Activated T-helper 17 cell treated with anti-CD3 and anti-CD28 coated beads, Interleukin-2, amount 50 U/mL, for 72 hours (primary cell): ENCODE measurements at regions not wholly inside any gene's neighbourhood (a gene's known extent, or its start where the extent isn't known, plus 50 kb on each side); places are given as distances from the start of the nearest gene placed in this dataset.
"Not testable (repeated sequence)": the region's sequence is repeated elsewhere in the genome, so short reads cannot be mapped to it uniquely, and the experiment has no call there.

Experiments used
- ATAC-seq: fragments of 150-1000 bp; cut with Tn5 transposase; replicated peaks from 2 replicates; pipeline ENCODE4 v1.10.0; 2021; ENCODE audit warnings: mild to moderate bottlenecking, moderate library complexity
- H3K27ac Mint-ChIP-seq: one replicate; pipeline ENCODE4 v1.8.0; 2022; ENCODE audit warnings: mixed read lengths
- H3K27me3 Mint-ChIP-seq: one replicate; pipeline ENCODE4 v1.8.0; 2022; ENCODE audit warnings: mixed read lengths
- H3K36me3 Mint-ChIP-seq: one replicate; pipeline ENCODE4 v1.8.0; 2022; ENCODE audit warnings: low read depth, mild to moderate bottlenecking, mixed read lengths
- H3K4me1 Mint-ChIP-seq: one replicate; pipeline ENCODE4 v1.8.0; 2022; ENCODE audit warnings: mixed read lengths
- H3K4me3 Mint-ChIP-seq: one replicate; pipeline ENCODE4 v1.8.0; 2022; ENCODE audit warnings: mild to moderate bottlenecking, mixed read lengths
- H3K9me3 Mint-ChIP-seq: one replicate; pipeline ENCODE4 v1.8.0; 2022; ENCODE audit warnings: mixed read lengths

DNA sequence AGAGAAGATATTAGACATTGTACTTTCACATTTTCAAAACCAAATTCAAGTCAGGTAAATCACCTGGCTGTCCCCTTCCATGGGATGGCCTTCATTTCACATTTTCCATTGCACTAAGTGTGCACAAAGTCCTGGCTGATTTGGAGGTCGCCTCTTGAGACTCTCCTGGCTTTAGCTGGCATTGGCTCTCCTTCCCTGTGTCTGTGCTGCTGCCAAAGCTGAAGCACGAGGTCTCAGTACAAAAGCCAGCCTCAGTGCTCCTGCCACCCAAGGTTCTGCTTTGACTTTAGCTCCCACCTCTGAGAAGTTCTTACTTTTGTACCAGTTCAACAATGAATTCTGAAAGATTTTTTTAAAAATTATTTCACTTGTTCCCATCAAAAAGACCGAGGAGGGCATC is 289.2 kb upstream of the CNR1 start:
- ATAC-seq = no peak
- Mint-ChIP-seq H3K27me3 (peaks cover 31% of the 10 kb centered on the region), H3K9me3 (no peaks in the 10 kb centered on the region), H3K36me3 (no peaks in the 10 kb centered on the region), H3K4me3 (no peak overlapping the region), H3K4me1 (no peaks in the 10 kb centered on the region), H3K27ac (no peak overlapping the region)

DNA sequence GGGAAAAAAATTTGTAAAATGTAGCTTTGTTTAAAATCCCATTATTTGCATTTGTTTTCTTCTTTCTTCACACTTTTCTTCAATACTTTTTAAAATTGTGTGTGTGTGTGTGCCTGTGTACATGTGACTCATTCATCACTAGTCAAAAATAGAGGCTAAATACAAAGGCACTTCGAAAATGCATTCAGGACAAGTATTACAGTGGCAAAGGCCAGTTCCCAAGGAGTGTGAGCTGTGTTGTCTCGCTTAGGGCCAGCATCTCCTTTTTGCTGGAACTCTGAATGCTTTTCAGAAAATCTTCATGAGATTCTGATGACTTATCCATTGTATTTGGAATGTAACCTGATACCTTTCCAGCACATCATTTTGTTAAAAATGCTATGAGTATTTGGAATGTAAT is 288.5 kb upstream of the CNR1 start:
- Mint-ChIP-seq H3K4me3 (no peak overlapping the region), H3K9me3 (no peaks in the 10 kb centered on the region), H3K27me3 (peaks cover 28% of the 10 kb centered on the region), H3K27ac (no peak overlapping the region), H3K4me1 (no peaks in the 10 kb centered on the region), H3K36me3 (no peaks in the 10 kb centered on the region)
- no peak for ATAC-seq

DNA sequence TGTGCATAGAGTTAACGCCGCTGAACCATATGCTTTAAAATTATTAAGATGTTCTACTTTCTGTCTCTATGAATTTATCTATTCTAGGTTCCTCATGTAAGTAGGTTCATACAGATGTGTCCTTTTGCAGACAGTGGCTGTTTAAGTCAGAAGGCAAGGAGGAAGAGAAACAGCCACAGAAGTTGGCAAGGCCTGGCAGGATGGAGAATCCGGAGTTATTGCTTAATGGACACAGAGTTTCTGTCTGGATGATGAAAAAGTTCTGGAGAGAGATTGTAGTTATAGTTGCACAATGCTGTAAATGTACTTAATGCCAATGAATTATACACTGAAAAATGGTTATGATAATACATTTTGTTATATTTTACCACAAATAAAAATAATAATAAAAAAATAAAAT is 283.6 kb upstream of the CNR1 start:
- no peaks in the 10 kb centered on the region for H3K9me3 Mint-ChIP-seq
- no peak for ATAC-seq
- peaks cover 23% of the 10 kb centered on the region for H3K27me3 Mint-ChIP-seq
- H3K36me3 Mint-ChIP-seq = no peaks in the 10 kb centered on the region
- no peaks in the 10 kb centered on the region for H3K4me1 Mint-ChIP-seq
- H3K27ac Mint-ChIP-seq = no peak overlapping the region
- H3K4me3 Mint-ChIP-seq = no peak overlapping the region

DNA sequence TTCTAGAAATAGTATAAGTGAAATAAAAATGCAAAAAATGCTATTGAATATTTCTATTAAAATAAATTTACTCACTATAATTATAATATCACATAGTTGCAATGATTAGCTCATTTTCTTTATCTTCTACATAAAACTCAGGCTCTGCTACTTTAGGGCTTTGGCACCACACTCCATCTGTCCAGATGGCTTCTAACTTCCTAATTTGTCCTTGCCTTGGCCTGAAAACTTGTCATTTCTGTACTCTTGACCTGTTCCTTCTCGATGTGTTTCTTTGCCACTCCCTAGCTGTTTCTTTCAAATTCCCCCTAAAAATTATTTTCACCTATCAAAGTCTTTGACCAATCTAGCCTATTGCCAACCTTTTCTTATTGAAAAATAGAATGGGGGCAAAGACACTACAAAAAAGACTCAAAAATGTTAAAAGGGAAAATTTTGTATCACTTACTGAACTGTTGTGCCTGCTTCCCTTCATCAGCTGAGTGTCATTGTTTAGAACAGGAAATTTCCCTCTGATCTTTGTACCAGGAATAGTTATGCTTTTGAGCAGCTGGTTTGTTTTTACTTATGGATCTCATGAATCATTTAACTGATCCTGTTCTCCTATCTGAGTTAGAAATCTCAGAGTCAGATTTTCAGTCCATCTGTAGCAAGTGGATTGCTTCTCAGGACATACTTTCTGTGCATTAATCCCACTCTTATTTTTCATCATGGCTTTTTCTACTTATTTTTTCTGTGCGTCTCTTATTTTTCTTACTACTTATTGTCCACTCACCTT is 279.2 kb upstream of the CNR1 start:
- H3K9me3 Mint-ChIP-seq = no peaks in the 10 kb centered on the region
- H3K27ac Mint-ChIP-seq = no peak overlapping the region
- ATAC-seq = no peak

DNA sequence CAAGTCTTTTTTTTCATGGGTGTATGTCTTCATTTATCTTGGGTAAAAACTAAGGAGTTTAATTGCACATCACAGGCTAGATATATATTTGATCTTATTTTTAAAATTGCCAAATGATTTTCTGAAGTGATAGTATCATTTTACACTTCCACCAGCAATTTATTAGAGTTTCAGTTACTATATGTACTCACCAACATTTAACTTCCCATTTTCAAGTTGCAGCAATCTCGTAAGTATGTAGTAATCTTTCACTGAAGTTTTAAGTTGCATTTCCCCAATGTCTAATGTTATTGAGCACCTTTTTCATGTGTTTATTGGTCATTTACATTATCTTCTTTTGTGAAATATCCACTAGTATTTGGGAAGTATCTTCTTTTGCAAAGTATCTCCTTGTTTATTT is 277.4 kb upstream of the CNR1 start:
- no peak for ATAC-seq
- H3K9me3 Mint-ChIP-seq = no peaks in the 10 kb centered on the region
- H3K36me3 Mint-ChIP-seq = no peaks in the 10 kb centered on the region
- peaks cover 16% of the 10 kb centered on the region for H3K27me3 Mint-ChIP-seq
- no peak overlapping the region for H3K4me3 Mint-ChIP-seq
- no peak overlapping the region for H3K27ac Mint-ChIP-seq
- H3K4me1 Mint-ChIP-seq = no peaks in the 10 kb centered on the region

More for the DNA sequence above, 279.2 kb upstream of the CNR1 start:
- Mint-ChIP-seq H3K4me3 (no peak overlapping the region), H3K36me3 (no peaks in the 10 kb centered on the region), H3K27me3 (peaks cover 14% of the 10 kb centered on the region), H3K4me1 (no peaks in the 10 kb centered on the region)

DNA sequence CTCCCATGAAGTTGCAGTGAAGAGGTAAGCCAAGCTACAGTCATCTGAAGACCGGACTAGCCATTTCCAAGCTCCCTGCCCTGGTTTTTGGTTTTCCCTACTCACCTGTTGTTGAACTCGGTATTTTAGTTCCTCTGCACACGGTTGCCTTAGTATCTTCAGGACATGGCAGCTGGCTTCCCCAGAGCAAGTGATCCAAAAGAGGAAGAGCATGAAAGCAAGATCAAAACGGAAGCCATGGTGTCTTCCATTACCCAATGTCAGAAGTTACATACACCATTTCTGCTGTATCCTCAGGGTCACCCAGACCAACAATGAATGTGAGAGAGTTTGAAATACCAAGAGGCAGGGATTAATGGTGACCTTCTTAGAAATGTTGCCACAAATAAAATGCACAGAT is 276.6 kb upstream of the CNR1 start:
- no peaks in the 10 kb centered on the region for H3K9me3 Mint-ChIP-seq
- H3K27me3 Mint-ChIP-seq = peaks cover 16% of the 10 kb centered on the region
- no peak overlapping the region for H3K27ac Mint-ChIP-seq
- H3K4me1 Mint-ChIP-seq = no peaks in the 10 kb centered on the region
- no peak overlapping the region for H3K4me3 Mint-ChIP-seq
- ATAC-seq = no peak
- no peaks in the 10 kb centered on the region for H3K36me3 Mint-ChIP-seq

DNA sequence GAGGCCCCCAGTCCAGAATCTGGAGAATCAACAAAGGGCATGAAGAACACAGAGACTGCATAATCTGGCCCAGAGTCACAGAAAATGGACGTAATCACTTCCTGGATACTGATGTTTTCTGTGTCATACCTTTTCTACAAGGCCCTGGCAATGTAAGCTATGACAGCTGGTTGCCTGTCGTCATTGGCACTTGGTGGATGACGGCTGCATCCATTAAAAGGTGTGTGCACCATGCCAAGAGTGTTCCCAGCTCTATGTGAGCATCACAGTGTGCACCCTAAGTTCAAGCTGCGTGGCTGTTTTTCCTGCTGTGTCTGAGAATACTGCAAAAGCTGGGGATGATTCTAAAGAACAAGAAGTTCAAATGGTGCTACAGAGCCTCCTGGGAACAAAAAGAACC is 275.2 kb upstream of the CNR1 start:
- no peak overlapping the region for H3K4me3 Mint-ChIP-seq
- ATAC-seq = no peak
- H3K9me3 Mint-ChIP-seq = no peaks in the 10 kb centered on the region
- H3K36me3 Mint-ChIP-seq = no peaks in the 10 kb centered on the region
- no peaks in the 10 kb centered on the region for H3K4me1 Mint-ChIP-seq
- H3K27me3 Mint-ChIP-seq = peaks cover 16% of the 10 kb centered on the region
- no peak overlapping the region for H3K27ac Mint-ChIP-seq

DNA sequence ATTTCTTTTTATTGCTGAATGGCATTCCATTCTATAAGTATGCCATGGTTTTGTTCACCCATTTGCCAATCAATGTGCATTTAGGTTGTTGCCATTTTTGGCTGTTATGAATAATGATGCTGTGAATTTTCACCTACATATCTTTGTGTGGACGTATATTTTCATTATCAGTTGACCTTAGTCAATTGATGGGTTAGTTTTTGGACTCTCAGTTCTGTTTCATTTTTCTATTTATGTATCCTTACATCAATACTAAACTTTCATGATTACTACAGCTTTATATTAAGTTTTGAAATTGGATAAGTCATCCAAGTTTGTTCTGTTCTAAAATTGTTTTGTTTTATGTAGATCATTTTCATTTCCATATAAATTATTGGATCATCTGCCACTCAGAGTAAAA is 261.9 kb upstream of the CNR1 start:
- Mint-ChIP-seq H3K36me3 (no peaks in the 10 kb centered on the region), H3K4me3 (no peak overlapping the region), H3K27me3 (peaks cover 28% of the 10 kb centered on the region), H3K4me1 (no peaks in the 10 kb centered on the region), H3K27ac (no peak overlapping the region), H3K9me3 (no peaks in the 10 kb centered on the region)
- no peak for ATAC-seq

DNA sequence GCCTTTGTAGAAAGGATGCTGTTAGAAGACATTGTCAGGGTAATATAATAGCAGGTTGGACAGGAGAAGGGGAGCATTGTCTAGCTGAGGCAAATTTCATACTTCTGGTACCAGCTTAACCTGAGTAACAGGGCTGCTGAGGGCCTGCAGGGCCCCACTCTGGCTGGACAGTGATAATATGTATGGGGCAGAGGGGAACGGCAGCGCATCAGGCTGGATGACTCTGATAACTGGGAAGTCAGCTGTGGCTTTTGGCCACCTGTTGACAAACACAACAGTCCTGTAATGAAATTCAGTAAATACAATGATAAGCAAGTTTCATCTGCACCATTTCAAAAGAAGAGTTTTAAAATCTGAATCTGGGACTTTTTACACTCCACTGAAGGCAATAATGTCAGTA is 259.9 kb upstream of the CNR1 start:
- no peak overlapping the region for H3K4me3 Mint-ChIP-seq
- H3K27me3 Mint-ChIP-seq = peaks cover 14% of the 10 kb centered on the region
- no peaks in the 10 kb centered on the region for H3K36me3 Mint-ChIP-seq
- no peak overlapping the region for H3K27ac Mint-ChIP-seq
- H3K9me3 Mint-ChIP-seq = no peaks in the 10 kb centered on the region
- no peak for ATAC-seq
- no peaks in the 10 kb centered on the region for H3K4me1 Mint-ChIP-seq

DNA sequence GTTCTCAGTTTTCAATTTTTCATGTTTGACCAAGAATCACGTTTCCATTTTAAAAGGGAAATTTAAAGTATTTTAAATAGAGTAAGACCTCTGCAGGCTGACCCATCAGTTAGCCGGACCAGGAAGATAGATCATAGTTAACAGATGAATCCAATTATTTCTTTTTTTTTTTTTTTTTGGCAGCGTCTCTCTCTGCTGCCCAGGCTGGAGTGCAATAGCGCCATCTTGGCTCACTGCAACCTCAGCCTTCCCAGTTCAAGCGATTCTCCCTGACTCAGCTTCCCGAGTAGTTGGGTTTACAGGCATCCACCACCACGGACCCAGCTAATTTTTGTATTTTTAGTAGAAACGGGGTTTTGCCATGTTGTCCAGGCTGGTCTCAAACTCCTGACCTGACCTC is 256.7 kb upstream of the CNR1 start:
- Mint-ChIP-seq H3K4me3 (no peak overlapping the region), H3K27ac (no peak overlapping the region), H3K9me3 (no peaks in the 10 kb centered on the region), H3K4me1 (peaks cover 4% of the 10 kb centered on the region), H3K36me3 (no peaks in the 10 kb centered on the region), H3K27me3 (peaks cover 5% of the 10 kb centered on the region)
- no peak for ATAC-seq

DNA sequence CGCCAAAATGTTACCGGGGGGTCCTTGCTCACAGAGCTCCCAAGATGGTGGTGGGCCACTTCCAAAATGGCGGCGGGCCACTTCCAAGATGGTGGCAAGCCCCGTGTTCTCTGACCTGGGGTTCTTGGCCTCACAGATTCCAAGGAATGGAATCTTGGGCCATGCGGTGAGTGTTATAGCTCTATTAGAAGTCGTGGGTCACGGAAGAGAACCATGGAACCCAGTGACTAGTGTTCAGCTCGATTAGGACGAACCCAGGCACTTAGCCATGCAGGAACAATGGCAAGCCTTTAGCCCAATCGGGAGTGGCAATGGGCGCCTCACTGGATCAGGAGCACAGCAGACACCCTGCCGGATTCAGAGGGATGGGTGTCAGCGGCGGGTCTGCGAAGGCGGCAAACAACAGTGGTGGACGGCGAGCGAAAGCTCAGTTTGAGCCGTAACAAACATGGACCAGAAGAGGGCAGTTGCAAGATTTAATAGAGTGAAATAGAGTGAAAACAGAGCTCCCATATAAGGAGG is 254.9 kb upstream of the CNR1 start:
- H3K27me3 Mint-ChIP-seq = not testable (repeated sequence)

DNA sequence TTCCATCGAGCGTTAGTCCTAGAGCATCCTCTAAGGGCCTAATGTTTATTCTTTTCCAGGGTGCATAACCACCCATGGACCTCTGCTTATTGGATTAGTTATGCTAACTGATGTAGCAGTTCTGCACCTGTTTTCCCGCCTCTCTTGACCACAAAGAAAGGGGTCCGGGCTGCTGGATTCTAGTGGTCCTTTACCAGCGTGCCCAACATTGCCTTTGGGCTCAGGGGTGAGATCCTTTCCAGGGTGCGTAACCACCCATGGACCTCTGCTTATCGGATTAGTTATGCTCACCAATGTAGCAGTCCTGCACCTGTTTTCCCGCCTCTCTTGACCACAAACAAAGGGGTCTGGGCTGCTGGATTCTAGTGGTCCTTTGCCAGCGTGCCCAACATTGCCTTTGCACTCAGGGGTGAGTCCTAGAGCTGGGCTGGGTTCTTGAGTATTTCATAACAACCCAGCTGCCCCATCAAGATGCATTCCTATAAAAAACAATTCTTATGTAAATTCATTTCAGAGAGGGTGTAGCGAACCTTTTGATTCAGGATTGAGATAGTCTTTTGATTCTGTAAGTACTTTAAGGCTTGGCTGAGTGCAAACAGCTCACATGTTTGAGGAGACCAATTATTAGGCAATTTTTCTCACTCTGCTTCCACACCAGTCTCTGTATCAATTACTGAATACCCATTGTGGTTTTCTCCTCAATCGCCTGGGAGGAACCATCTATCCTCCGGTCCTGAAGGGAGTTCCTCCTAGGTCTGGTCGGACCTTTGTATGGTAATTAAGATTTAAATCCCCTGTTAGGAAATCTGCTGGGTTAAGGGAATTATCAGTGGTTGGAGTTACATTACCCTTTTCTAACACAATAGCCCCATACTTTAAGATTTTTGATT is 253.0 kb upstream of the CNR1 start:
- ATAC-seq, H3K4me3 Mint-ChIP-seq, H3K27ac Mint-ChIP-seq: not testable (repeated sequence)

More for the DNA sequence above, 254.9 kb upstream of the CNR1 start:
- H3K4me1 Mint-ChIP-seq, ATAC-seq, H3K36me3 Mint-ChIP-seq, H3K9me3 Mint-ChIP-seq, H3K4me3 Mint-ChIP-seq, H3K27ac Mint-ChIP-seq: not testable (repeated sequence)

DNA sequence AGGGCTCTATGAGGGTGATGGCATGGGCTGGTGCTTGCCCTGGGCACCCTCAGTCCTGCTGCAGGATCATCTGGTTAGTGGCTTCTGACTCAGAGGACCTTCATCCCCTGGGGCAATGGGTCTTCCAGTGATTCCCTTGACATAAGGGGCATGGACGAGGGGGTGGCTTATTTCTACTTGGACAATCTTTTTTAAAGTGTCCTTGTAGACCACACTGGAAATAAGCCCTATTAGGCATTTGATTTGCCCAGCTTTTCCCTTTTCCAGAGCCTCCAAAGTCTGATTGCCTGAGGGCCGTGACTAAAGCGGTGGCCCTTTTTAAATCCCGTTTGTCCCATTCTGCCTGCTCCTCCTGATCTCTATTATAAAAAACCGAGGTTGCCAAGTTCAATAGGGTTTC is 251.2 kb upstream of the CNR1 start:
- not testable (repeated sequence) for H3K4me3 Mint-ChIP-seq, H3K9me3 Mint-ChIP-seq, H3K27ac Mint-ChIP-seq, H3K36me3 Mint-ChIP-seq, H3K4me1 Mint-ChIP-seq, H3K27me3 Mint-ChIP-seq, ATAC-seq

More for the DNA sequence above, 253.0 kb upstream of the CNR1 start:
- H3K9me3 Mint-ChIP-seq, H3K4me1 Mint-ChIP-seq, H3K27me3 Mint-ChIP-seq, H3K36me3 Mint-ChIP-seq: not testable (repeated sequence)

DNA sequence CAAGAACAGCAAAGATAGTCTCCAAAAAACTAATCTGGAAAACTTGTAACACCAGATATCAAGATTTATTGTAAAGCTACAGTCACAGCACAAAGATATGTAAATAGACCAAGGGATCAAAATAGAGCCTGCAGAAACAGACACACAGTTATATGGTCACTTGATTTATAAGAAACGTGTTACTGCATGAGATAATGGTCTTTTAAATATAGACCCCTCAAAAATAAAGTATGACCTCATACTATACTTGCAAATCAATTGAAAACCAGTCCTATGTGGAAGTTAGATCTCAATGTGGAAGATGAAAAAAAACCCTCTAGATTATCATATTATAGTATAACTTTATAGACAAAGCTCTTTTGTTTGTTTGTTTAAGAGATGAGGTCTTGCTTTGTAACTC is 247.3 kb upstream of the CNR1 start:
- no peaks in the 10 kb centered on the region for H3K9me3 Mint-ChIP-seq
- H3K36me3 Mint-ChIP-seq = no peaks in the 10 kb centered on the region
- H3K4me1 Mint-ChIP-seq = no peaks in the 10 kb centered on the region
- no peak for ATAC-seq
- no peaks in the 10 kb centered on the region for H3K27me3 Mint-ChIP-seq
- H3K27ac Mint-ChIP-seq = no peak overlapping the region
- H3K4me3 Mint-ChIP-seq = no peak overlapping the region

DNA sequence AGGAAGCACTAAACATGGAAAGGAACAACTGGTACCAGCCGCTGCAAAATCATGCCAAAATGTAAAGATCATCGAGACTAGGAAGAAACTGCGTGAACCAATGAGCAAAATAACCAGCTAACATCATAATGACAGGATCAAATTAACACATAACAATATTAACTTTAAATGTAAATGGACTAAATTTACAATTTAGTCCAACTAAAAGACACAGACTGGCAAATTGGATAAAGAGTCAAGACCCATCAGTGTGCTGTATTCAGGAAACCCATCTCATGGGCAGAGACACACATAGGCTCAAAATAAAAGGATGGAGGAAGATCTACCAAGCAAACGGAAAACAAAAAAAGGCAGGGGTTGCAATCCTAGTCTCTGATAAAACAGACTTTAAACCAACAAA is 242.2 kb upstream of the CNR1 start:
- not testable (repeated sequence) for H3K36me3 Mint-ChIP-seq, H3K4me3 Mint-ChIP-seq, H3K9me3 Mint-ChIP-seq, H3K4me1 Mint-ChIP-seq, H3K27me3 Mint-ChIP-seq, ATAC-seq, H3K27ac Mint-ChIP-seq
